ENCODE measurements at regions not wholly inside any gene's neighbourhood (a gene's known extent, or its start where the extent isn't known, plus 50 kb on each side); places are given as distances from the start of the nearest gene placed in this dataset.

- TF ChIP-seq, protein P1, sequence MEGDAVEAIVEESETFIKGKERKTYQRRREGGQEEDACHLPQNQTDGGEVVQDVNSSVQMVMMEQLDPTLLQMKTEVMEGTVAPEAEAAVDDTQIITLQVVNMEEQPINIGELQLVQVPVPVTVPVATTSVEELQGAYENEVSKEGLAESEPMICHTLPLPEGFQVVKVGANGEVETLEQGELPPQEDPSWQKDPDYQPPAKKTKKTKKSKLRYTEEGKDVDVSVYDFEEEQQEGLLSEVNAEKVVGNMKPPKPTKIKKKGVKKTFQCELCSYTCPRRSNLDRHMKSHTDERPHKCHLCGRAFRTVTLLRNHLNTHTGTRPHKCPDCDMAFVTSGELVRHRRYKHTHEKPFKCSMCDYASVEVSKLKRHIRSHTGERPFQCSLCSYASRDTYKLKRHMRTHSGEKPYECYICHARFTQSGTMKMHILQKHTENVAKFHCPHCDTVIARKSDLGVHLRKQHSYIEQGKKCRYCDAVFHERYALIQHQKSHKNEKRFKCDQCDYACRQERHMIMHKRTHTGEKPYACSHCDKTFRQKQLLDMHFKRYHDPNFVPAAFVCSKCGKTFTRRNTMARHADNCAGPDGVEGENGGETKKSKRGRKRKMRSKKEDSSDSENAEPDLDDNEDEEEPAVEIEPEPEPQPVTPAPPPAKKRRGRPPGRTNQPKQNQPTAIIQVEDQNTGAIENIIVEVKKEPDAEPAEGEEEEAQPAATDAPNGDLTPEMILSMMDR (conservative IDR thresholded peaks at IDR 0.05; ENCODE audit: low read length) = no peak
- no peak for TF ChIP-seq EZH2phosphoT487 (IDR thresholded peaks at IDR 0.05; ENCODE audit: borderline replicate concordance)
Observed at GRCh38 chr5:92505145-92505544, 1075.9 kb downstream of the NR2F1-AS1 start.

Measured in Loucy (cell line).